ENCODE measurements at regions not wholly inside any gene's neighbourhood (a gene's known extent, or its start where the extent isn't known, plus 50 kb on each side); places are given as distances from the start of the nearest gene placed in this dataset.
"Not testable (repeated sequence)": the region's sequence is repeated elsewhere in the genome, so short reads cannot be mapped to it uniquely, and the experiment has no call there.

DNA sequence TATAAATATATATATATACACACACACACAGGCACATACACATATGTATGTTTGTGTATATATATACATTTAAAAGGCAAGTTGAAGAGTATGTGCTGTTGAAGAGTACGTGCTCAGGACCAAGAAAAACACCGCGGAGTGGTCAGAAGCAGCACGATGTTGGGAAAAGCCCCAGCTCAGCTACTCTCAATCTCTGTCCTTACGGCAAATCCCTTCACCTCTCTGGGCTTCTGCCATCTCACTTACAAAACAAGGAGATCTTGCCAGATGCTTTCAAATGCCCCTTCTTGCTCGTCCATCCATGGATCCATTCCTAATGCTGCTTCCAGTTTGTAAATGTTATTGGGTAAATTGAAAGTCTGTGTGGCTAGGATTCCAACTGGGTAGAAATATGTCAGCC, 333.9 kb downstream of the BCL11A start:
- TF ChIP-seq, protein P1, sequence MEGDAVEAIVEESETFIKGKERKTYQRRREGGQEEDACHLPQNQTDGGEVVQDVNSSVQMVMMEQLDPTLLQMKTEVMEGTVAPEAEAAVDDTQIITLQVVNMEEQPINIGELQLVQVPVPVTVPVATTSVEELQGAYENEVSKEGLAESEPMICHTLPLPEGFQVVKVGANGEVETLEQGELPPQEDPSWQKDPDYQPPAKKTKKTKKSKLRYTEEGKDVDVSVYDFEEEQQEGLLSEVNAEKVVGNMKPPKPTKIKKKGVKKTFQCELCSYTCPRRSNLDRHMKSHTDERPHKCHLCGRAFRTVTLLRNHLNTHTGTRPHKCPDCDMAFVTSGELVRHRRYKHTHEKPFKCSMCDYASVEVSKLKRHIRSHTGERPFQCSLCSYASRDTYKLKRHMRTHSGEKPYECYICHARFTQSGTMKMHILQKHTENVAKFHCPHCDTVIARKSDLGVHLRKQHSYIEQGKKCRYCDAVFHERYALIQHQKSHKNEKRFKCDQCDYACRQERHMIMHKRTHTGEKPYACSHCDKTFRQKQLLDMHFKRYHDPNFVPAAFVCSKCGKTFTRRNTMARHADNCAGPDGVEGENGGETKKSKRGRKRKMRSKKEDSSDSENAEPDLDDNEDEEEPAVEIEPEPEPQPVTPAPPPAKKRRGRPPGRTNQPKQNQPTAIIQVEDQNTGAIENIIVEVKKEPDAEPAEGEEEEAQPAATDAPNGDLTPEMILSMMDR (conservative IDR thresholded peaks at IDR 0.05; ENCODE audit: control insufficient read depth, insufficient read depth, low read depth, low read length), result no peak
- H3K4me3 ChIP-seq (ENCODE audit: control insufficient read depth, low read depth, low read length), result no peak overlapping the region
- DNase-seq (ENCODE audit: low read depth), result no peak

DNA sequence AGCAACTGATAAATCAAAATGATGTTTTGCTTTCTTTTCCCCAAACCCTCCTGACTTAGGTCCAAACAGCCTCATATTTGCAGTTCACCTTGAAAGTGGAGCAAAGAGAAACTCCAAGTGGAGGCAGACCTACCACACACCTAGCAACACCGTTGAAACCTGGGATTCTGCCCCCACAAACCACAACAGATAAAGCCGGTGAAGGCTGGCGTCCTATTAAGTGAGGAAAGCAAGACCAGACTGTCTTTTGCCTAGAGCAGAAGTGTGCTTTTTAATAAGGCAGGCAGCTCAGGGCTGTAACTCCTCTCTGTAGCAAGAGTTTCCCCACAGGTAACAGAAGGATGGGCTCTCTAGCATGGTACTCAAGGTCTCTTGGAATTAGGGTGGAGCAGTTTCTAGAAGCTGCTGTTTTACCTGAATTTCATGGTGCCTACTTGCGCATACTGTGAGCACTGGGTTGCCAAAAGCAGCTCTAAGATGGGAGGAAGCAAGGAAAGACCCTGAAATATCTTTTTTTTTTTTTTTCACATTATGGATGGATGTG, 336.9 kb downstream of the BCL11A start:
- no peak overlapping the region for H3K4me3 ChIP-seq (ENCODE audit: control insufficient read depth, low read depth, low read length)
- TF ChIP-seq, protein P1 (conservative IDR thresholded peaks at IDR 0.05; ENCODE audit: control insufficient read depth, insufficient read depth, low read depth, low read length), result no peak
- no peak for DNase-seq (ENCODE audit: low read depth)

DNA sequence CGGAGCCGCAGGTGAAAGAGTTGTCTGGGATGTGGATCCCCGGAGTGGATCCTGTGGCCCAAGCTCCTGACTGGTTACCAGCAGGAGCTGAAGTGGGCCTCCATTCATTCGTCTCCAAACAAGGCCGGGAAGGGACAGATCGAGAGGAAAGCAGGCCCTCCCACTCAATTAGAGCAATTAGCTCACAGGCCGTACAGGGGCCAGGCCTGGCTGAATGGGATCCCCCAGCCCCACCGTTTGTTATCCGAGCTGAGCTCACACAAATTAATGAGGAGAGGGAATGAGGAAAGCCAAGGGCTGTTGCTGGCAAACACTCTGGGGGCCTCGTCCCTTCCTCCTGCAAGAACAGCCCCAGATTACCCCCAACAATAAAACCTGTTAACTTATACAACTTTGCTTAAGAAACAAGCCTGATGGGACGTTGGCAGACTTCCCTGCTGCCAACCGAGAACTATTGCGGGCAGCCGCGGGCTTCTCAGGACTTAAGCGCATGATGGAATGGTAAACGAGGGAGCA, 338.0 kb downstream of the BCL11A start:
- no peak overlapping the region for H3K4me3 ChIP-seq (ENCODE audit: control insufficient read depth, low read depth, low read length)
- DNase-seq (ENCODE audit: low read depth), result no peak
- TF ChIP-seq, protein P1 (conservative IDR thresholded peaks at IDR 0.05; ENCODE audit: control insufficient read depth, insufficient read depth, low read depth, low read length), result no peak

DNA sequence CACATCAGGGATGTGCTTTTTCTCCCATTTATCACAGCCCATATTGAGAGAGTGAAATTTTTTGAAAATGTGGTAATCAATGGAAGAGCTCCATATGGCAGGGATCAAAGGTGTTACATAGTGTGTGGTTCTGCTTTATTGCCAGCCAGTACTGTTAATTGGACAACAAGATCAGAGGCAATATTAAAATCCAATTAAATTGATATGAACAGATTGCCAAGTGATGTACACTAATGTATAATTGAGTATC, 338.9 kb downstream of the BCL11A start:
- no peak overlapping the region for H3K4me3 ChIP-seq (ENCODE audit: control insufficient read depth, low read depth, low read length)
- TF ChIP-seq, protein P1 (conservative IDR thresholded peaks at IDR 0.05; ENCODE audit: control insufficient read depth, insufficient read depth, low read depth, low read length), result no peak
- DNase-seq (ENCODE audit: low read depth), result no peak

DNA sequence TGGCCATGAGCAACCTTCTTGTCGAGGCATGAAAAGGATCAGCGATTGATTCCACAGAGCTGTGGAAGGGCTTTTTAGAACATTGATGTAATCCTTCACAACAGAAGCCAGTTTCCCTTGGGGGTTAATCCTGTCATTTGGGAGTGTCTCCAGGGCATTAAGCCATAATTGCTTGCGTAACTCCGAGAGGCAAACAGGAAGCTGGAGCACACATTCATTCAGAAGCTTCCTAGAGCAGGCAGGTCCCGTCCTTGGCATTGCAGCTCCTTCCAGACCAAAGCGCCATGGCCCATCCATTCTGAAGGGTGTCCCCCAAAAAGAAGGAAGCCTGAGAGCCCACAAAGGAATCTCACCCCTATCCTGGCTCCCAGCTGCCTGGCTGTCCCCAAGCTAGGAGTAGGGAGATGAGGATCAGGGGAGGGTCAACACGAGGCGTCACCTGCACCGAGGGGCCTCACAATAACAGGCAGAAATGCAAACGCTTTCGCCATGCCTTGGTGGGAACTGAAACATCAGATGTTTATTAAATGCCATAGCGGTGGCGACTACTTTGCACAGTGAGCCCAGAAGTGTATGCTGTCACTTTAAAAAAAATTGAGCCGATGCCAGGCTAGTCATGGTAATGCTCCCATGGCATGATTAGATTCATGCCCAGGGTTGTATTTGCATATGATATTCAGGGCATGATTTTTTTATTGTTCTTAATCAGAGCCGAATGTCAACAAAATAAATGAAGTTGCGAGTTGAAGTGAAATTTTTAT, 339.4 kb downstream of the BCL11A start:
- no peak for DNase-seq (ENCODE audit: low read depth)
- TF ChIP-seq, protein P1 (conservative IDR thresholded peaks at IDR 0.05; ENCODE audit: control insufficient read depth, insufficient read depth, low read depth, low read length), result no peak
- H3K4me3 ChIP-seq (ENCODE audit: control insufficient read depth, low read depth, low read length), result no peak overlapping the region

DNA sequence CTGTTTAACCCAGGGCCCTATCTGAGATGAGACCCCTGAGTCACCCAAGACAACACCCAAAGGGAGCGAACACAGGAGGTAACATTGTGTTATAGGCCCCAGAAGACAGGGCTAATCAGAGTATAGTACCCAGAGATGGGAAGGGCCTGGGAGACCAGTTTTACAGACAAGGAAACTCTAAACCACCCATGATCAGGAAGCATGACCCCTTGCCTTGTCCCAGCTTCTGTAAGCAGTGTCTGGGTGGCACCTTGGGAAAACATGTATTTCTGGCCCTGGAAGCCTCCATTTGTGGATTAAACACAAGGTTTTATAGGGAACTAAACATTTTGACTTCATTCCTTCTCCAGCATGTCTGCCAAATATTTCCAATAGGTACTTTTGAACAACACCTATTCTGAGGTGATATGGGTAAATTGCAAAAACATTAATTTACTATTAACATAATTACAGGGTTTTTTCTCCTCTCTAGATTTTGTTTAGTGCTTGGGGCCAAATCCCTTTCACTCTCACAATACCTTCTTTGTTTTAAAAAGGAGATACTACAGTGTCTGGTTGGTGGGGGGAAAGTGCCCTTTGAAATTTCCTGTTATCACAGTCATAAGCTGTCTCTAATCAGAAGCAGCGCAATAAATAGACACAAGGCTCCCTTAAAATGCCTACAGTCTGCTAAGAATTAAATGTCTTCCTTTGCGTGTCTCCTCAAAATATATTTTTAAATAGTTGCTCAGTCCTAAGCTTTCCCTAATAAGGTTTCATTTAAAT, 341.1 kb downstream of the BCL11A start:
- no peak for DNase-seq (ENCODE audit: low read depth)
- TF ChIP-seq, protein P1 (conservative IDR thresholded peaks at IDR 0.05; ENCODE audit: control insufficient read depth, insufficient read depth, low read depth, low read length), result no peak
- H3K4me3 ChIP-seq (ENCODE audit: control insufficient read depth, low read depth, low read length), result no peak overlapping the region

DNA sequence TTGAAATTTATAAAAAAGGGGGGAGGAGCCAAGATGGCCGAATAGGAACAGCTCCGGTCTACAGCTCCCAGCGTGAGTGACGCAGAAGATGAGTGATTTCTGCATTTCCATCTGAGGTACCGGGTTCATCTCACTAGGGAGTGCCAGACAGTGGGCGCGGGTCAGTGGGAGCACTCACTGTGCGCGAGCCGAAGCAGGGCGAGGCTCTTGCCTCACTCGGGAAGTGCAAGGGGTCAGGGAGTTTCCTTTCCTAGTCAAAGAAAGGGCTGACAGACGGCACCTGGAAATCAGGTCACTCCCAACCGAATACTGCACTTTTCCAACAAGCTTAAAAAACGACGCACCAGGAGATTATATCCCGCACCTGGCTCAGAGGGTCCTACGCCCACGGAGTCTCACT, 364.4 kb downstream of the BCL11A start:
- not testable (repeated sequence) for DNase-seq (ENCODE audit: low read depth); H3K4me3 ChIP-seq (ENCODE audit: control insufficient read depth, low read depth, low read length)
